ENCODE measurements at regions not wholly inside any gene's neighbourhood (a gene's known extent, or its start where the extent isn't known, plus 50 kb on each side); places are given as distances from the start of the nearest gene placed in this dataset.
A peak's percentile ranks its signal among the peaks of the same experiment; 100 is the strongest.

GRCh38 chr14:95462491-95462890 lies 54.0 kb downstream of the SYNE3 start:
- peak overlapping the region; percentile 95 for H3K27ac Mint-ChIP-seq
- no peaks in the 10 kb centered on the region for H3K9me3 Mint-ChIP-seq
- peaks cover 58% of the 10 kb centered on the region for H3K36me3 ChIP-seq (ENCODE audit: insufficient read depth, low read length)
- H3K27me3 Mint-ChIP-seq, result no peaks in the 10 kb centered on the region
- no peaks in the 10 kb centered on the region for H3K27me3 ChIP-seq (ENCODE audit: control insufficient read depth in 1 of 2, insufficient read depth in 2 of 2, low read length in 2 of 2)
- H3K9me3 ChIP-seq (ENCODE audit: control insufficient read depth in 1 of 2, insufficient read depth in 1 of 2, low read length in 2 of 2), result no peaks in the 10 kb centered on the region
- peaks cover 78% of the 10 kb centered on the region for H3K4me1 ChIP-seq (ENCODE audit: insufficient read depth, low read length)
- intact Hi-C loops (cut with DNase I, micrococcal nuclease), result loop anchor here (2.0 to 5.0 kb wide), 3 partner anchors 35 to 64 kb away; no protein-coding TSS in a partner anchor
- ChIA-PET CTCF (interaction anchor here (1.2 to 4.1 kb wide), 2 partner anchors 20 to 65 kb away, joined by 4 to 18 read pairs; no protein-coding TSS in a partner anchor), POLR2A (interaction anchor here (1.0 to 5.2 kb wide), 12 partner anchors 10 to 72 kb away, joined by 3 to 102 read pairs (median 17); partner anchors contain the start of genes GLRX5 and SYNE3)
- ATAC-seq (ENCODE audit: poor library complexity) (no peak), DNase-seq (peak in 5 of 14 experiments; percentile 7 to 28 (median 24))
- TF ChIP-seq, protein P1, sequence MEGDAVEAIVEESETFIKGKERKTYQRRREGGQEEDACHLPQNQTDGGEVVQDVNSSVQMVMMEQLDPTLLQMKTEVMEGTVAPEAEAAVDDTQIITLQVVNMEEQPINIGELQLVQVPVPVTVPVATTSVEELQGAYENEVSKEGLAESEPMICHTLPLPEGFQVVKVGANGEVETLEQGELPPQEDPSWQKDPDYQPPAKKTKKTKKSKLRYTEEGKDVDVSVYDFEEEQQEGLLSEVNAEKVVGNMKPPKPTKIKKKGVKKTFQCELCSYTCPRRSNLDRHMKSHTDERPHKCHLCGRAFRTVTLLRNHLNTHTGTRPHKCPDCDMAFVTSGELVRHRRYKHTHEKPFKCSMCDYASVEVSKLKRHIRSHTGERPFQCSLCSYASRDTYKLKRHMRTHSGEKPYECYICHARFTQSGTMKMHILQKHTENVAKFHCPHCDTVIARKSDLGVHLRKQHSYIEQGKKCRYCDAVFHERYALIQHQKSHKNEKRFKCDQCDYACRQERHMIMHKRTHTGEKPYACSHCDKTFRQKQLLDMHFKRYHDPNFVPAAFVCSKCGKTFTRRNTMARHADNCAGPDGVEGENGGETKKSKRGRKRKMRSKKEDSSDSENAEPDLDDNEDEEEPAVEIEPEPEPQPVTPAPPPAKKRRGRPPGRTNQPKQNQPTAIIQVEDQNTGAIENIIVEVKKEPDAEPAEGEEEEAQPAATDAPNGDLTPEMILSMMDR (IDR thresholded peaks at IDR 0.05), result no peak
- H3K4me1 Mint-ChIP-seq (ENCODE audit: low read depth), result peaks cover 71% of the 10 kb centered on the region
- peak overlapping the region; percentile 80 to 84 for H3K27ac ChIP-seq (ENCODE audit: low read depth in 1 of 2, low read length in 2 of 2)
- peaks cover 55% of the 10 kb centered on the region for H3K36me3 Mint-ChIP-seq (ENCODE audit: low read depth)
- H3K4me3 Mint-ChIP-seq, result peak overlapping the region; percentile 49
- no peak overlapping the region for H3K4me3 ChIP-seq (ENCODE audit: low read length)

DNA sequence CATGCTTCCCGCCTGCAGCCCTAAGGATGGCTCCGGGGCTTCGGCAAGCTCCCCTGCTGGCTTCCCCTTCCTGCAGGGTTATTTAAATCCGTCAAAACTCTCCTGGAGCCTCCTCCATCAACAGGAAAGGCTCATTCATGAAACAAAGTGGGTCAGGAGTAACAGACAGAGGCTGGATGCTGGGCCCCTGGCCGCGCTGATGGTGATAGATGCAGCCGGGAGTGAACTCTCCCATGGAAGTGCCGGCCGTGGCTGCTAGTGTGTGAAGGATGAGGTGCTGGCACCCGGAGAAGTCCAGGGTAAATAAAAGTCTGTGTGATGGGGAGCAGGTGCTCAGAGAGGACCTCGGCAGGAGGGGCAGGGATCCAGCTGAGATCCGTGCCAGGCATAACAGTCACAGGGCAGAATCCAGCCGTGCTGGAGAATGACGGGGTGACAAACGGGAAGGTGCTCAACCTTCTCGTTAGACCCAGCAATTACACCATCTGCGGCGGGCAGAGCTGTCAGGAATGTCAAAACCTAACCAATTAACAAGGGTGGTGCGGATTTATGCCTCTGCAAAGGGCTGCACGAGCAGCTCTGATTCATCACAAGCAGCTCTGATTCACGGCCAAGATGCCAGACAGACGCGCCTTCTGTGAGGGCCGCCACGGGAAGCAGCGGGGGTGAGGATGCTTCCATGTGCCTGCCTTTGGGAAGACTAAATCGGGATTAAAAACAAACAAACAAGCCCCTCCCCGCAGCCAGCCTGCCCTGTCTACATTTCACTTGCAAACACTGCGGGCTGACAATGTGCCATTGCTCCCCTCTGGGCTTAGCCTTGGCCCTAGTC lies 55.6 kb downstream of the SYNE3 start:
- CTCF ChIA-PET, result interaction anchor here (2.5 kb wide), 1 partner anchor 66 kb away, joined by 10 read pairs; no protein-coding TSS in a partner anchor
- POLR2A ChIA-PET, result interaction anchor here (4.1 to 5.2 kb wide), 3 partner anchors 55 to 73 kb away, joined by 44 to 102 read pairs (median 65); partner anchors contain the start of genes GLRX5 and SYNE3
- peaks cover 46% of the 10 kb centered on the region for H3K36me3 ChIP-seq (ENCODE audit: insufficient read depth, low read length)

DNA sequence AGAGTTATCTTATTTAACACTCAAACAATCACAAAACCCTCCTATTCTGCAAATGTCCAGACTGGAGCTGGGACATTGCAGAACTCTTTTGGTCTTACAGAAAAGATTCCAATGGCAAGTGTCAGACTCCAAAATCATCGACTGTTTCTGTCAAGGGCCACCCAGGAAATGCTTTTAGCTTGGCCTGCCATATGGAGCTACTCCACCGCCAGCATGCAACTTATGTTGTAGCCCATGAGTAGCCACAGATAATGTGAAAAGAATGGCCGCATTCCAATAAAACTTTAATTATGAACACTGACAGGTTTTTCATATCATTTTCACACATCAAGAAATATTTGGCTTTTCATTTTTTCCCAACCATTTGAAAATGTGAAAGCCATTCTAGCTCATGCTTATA lies 57.5 kb downstream of the SYNE3 start:
- ChIA-PET POLR2A (interaction anchor here (0.8 to 1.1 kb wide), 3 partner anchors 8 to 64 kb away, joined by 3 to 4 read pairs (median 3); no protein-coding TSS in a partner anchor), CTCF (interaction anchor here (1.2 to 2.5 kb wide), 2 partner anchors 57 to 68 kb away, joined by 4 to 10 read pairs; partner anchors contain the start of gene SYNE3)
- no peaks in the 10 kb centered on the region for H3K9me3 ChIP-seq (ENCODE audit: control insufficient read depth in 1 of 2, insufficient read depth in 1 of 2, low read length in 2 of 2)
- H3K36me3 ChIP-seq (ENCODE audit: insufficient read depth, low read length), result peaks cover 53% of the 10 kb centered on the region
- intact Hi-C loops (cut with DNase I, micrococcal nuclease), result no loop called here
- Mint-ChIP-seq H3K4me1 (ENCODE audit: low read depth) (peaks cover 44% of the 10 kb centered on the region), H3K27ac (peak overlapping the region; percentile 95), H3K9me3 (no peaks in the 10 kb centered on the region), H3K36me3 (ENCODE audit: low read depth) (peaks cover 52% of the 10 kb centered on the region), H3K27me3 (no peaks in the 10 kb centered on the region), H3K4me3 (no peak overlapping the region)
- peaks cover 44% of the 10 kb centered on the region for H3K4me1 ChIP-seq (ENCODE audit: insufficient read depth, low read length)
- no peak overlapping the region for H3K27ac ChIP-seq (ENCODE audit: low read depth in 1 of 2, low read length in 2 of 2)
- no peak overlapping the region for H3K4me3 ChIP-seq (ENCODE audit: low read length)
- no peaks in the 10 kb centered on the region for H3K27me3 ChIP-seq (ENCODE audit: control insufficient read depth in 1 of 2, insufficient read depth in 2 of 2, low read length in 2 of 2)
- ATAC-seq (ENCODE audit: poor library complexity) (no peak), DNase-seq (no peak)
- TF ChIP-seq, protein P1 (IDR thresholded peaks at IDR 0.05), result no peak

More for the DNA sequence above, 55.6 kb downstream of the SYNE3 start:
- TF ChIP-seq, protein P1 (IDR thresholded peaks at IDR 0.05), result no peak
- ATAC-seq (ENCODE audit: poor library complexity) (no peak), DNase-seq (no peak)
- H3K9me3 Mint-ChIP-seq, result no peaks in the 10 kb centered on the region
- H3K27ac ChIP-seq (ENCODE audit: low read depth in 1 of 2, low read length in 2 of 2), result peak overlapping the region; percentile 80 to 84
- peaks cover 64% of the 10 kb centered on the region for H3K4me1 ChIP-seq (ENCODE audit: insufficient read depth, low read length)
- no peak overlapping the region for H3K4me3 Mint-ChIP-seq
- intact Hi-C loops (cut with DNase I, micrococcal nuclease), result loop anchor here in 1 of 2 experiments (5.0 kb wide), 1 partner anchor 36 kb away; no protein-coding TSS in a partner anchor
- no peaks in the 10 kb centered on the region for H3K27me3 ChIP-seq (ENCODE audit: control insufficient read depth in 1 of 2, insufficient read depth in 2 of 2, low read length in 2 of 2)
- H3K27me3 Mint-ChIP-seq, result no peaks in the 10 kb centered on the region
- H3K4me1 Mint-ChIP-seq (ENCODE audit: low read depth), result peaks cover 63% of the 10 kb centered on the region
- H3K36me3 Mint-ChIP-seq (ENCODE audit: low read depth), result peaks cover 53% of the 10 kb centered on the region
- H3K9me3 ChIP-seq (ENCODE audit: control insufficient read depth in 1 of 2, insufficient read depth in 1 of 2, low read length in 2 of 2), result no peaks in the 10 kb centered on the region
- peak overlapping the region; percentile 95 for H3K27ac Mint-ChIP-seq
- H3K4me3 ChIP-seq (ENCODE audit: low read length), result no peak overlapping the region

Measured in CD4-positive, alpha-beta T cell (primary cell).